ENCODE measurements at regions not wholly inside any gene's neighbourhood (a gene's known extent, or its start where the extent isn't known, plus 50 kb on each side); places are given as distances from the start of the nearest gene placed in this dataset.

DNA sequence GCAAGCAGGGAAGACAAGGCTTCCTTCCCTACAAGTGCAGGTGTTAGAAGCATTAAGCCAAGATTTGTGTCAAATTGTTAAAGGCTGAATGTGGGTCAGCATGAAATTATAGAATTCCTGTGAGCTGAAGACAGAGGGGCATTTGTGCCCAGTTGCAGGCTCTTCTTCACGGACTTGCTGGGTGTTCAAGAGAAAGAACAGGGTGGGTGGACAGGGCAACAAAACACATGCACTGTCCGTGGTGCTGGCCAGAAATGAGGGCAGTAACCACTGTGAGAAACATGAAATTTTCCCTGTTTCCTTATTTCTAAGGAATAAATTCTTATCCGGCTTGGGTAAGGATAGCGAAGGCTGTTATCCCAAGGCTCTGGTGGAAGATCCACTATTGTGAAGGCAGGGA lies 579.5 kb upstream of the HTR1E start:
- Mint-ChIP-seq H3K27ac (no peak overlapping the region), H3K4me3 (no peak overlapping the region), H3K9me3 (no peaks in the 10 kb centered on the region), H3K36me3 (ENCODE audit: low read depth) (no peaks in the 10 kb centered on the region), H3K27me3 (ENCODE audit: insufficient read depth) (no peaks in the 10 kb centered on the region), H3K4me1 (peaks cover 5% of the 10 kb centered on the region)
- Histone ChIP-seq H3K9ac (ENCODE audit: extremely low read depth, low read length, poor library complexity, severe bottlenecking) (no peak overlapping the region), H3K4me1 (ENCODE audit: control insufficient read depth, insufficient read depth, low read length) (no peaks in the 10 kb centered on the region), H3K9me3 (ENCODE audit: control insufficient read depth, low read length) (no peaks in the 10 kb centered on the region), H3K27ac (ENCODE audit: low read depth, low read length) (no peak overlapping the region), H3K27me3 (ENCODE audit: control insufficient read depth, insufficient read depth, low read length, poor library complexity, severe bottlenecking) (no peaks in the 10 kb centered on the region), H3K36me3 (ENCODE audit: control insufficient read depth, insufficient read depth, low read length) (no peaks in the 10 kb centered on the region), H3K4me3 (ENCODE audit: low read length) (no peak overlapping the region)
- TF ChIP-seq, protein P1, sequence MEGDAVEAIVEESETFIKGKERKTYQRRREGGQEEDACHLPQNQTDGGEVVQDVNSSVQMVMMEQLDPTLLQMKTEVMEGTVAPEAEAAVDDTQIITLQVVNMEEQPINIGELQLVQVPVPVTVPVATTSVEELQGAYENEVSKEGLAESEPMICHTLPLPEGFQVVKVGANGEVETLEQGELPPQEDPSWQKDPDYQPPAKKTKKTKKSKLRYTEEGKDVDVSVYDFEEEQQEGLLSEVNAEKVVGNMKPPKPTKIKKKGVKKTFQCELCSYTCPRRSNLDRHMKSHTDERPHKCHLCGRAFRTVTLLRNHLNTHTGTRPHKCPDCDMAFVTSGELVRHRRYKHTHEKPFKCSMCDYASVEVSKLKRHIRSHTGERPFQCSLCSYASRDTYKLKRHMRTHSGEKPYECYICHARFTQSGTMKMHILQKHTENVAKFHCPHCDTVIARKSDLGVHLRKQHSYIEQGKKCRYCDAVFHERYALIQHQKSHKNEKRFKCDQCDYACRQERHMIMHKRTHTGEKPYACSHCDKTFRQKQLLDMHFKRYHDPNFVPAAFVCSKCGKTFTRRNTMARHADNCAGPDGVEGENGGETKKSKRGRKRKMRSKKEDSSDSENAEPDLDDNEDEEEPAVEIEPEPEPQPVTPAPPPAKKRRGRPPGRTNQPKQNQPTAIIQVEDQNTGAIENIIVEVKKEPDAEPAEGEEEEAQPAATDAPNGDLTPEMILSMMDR (conservative IDR thresholded peaks at IDR 0.05): no peak
- DNase-seq: peak; percentile 78
- WGBS, 2 experiments (ENCODE audit: insufficient coverage in 1 of 2, insufficient read length in 1 of 2): 75 to 87% methylated on average over 3 to 4 of the region's 4 CpGs

DNA sequence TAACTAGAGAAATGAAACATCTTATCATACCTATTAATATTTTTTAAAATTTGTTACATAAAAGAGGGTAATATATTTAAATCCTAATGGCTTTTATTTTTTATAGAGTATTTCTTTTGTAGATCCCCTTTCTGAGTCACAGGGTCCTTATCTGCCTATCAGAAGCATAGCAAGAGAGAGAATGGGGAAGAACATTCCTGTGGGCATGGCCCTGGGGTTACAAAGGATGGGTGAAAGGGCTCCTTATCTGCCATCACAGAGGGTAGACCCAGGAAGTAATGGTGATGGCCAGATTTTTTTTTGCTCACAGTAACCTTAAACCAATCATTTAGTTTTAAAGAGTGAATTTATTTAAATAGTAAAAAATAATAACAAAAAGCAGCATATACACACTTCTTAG lies 582.1 kb upstream of the HTR1E start:
- H3K27me3 ChIP-seq (ENCODE audit: control insufficient read depth, insufficient read depth, low read length, poor library complexity, severe bottlenecking): no peaks in the 10 kb centered on the region
- no peak overlapping the region for H3K4me3 Mint-ChIP-seq
- DNase-seq: no peak
- H3K4me1 Mint-ChIP-seq: peaks cover 5% of the 10 kb centered on the region
- no peaks in the 10 kb centered on the region for H3K27me3 Mint-ChIP-seq (ENCODE audit: insufficient read depth)
- H3K4me3 ChIP-seq (ENCODE audit: low read length): no peak overlapping the region
- no peaks in the 10 kb centered on the region for H3K4me1 ChIP-seq (ENCODE audit: control insufficient read depth, insufficient read depth, low read length)
- no peaks in the 10 kb centered on the region for H3K36me3 Mint-ChIP-seq (ENCODE audit: low read depth)
- H3K27ac Mint-ChIP-seq: no peak overlapping the region
- TF ChIP-seq, protein P1 (conservative IDR thresholded peaks at IDR 0.05): no peak
- no peak overlapping the region for H3K9ac ChIP-seq (ENCODE audit: extremely low read depth, low read length, poor library complexity, severe bottlenecking)
- no peak overlapping the region for H3K27ac ChIP-seq (ENCODE audit: low read depth, low read length)
- H3K9me3 ChIP-seq (ENCODE audit: control insufficient read depth, low read length): no peaks in the 10 kb centered on the region
- no peaks in the 10 kb centered on the region for H3K9me3 Mint-ChIP-seq
- H3K36me3 ChIP-seq (ENCODE audit: control insufficient read depth, insufficient read depth, low read length): no peaks in the 10 kb centered on the region

DNA sequence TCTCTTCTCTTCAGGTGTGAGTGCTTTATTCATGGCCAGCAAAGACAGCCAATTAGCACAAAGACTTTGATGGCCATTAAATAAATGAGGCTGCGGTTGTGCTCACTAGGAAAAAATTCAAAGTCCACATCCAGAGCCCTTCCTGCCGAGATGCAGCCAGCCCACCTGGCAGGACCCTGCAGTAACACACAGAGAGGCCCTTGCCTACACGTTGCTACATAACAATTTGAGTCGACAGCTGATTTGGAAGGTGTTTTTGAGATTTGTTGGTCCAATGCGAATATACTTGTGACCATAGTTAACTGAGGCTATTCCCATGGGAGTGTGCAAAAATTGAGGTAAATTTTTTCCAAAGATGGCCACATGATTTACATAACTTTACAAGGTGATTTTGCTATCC lies 605.4 kb upstream of the HTR1E start:
- TF ChIP-seq, protein P1 (conservative IDR thresholded peaks at IDR 0.05): no peak
- WGBS, 2 experiments (ENCODE audit: insufficient coverage in 1 of 2, insufficient read length in 1 of 2): 62 to 70% methylated on average over 2 to 5 of the region's 5 CpGs

More for the DNA sequence above, 605.4 kb upstream of the HTR1E start:
- peaks cover 5% of the 10 kb centered on the region for H3K4me1 ChIP-seq (ENCODE audit: control insufficient read depth, insufficient read depth, low read length)
- DNase-seq: peak; percentile 49
- H3K27ac ChIP-seq (ENCODE audit: low read depth, low read length): no peak overlapping the region
- Mint-ChIP-seq H3K27ac (no peak overlapping the region), H3K36me3 (ENCODE audit: low read depth) (no peaks in the 10 kb centered on the region), H3K9me3 (no peaks in the 10 kb centered on the region), H3K4me3 (no peak overlapping the region), H3K4me1 (peaks cover 18% of the 10 kb centered on the region), H3K27me3 (ENCODE audit: insufficient read depth) (no peaks in the 10 kb centered on the region)
- H3K4me3 ChIP-seq (ENCODE audit: low read length): no peak overlapping the region
- H3K36me3 ChIP-seq (ENCODE audit: control insufficient read depth, insufficient read depth, low read length): no peaks in the 10 kb centered on the region
- H3K9me3 ChIP-seq (ENCODE audit: control insufficient read depth, low read length): no peaks in the 10 kb centered on the region
- no peak overlapping the region for H3K9ac ChIP-seq (ENCODE audit: extremely low read depth, low read length, poor library complexity, severe bottlenecking)
- H3K27me3 ChIP-seq (ENCODE audit: control insufficient read depth, insufficient read depth, low read length, poor library complexity, severe bottlenecking): no peaks in the 10 kb centered on the region

Measured in endodermal cell (in vitro differentiated cells).